Uterus (tissue), 3 donors: ENCODE measurements at regions not wholly inside any gene's neighbourhood (a gene's known extent, or its start where the extent isn't known, plus 50 kb on each side); places are given as distances from the start of the nearest gene placed in this dataset.

Experiments used
- DNase-seq, 2 donors: peaks; one replicate each; pipeline ENCODE4 v3.0.0-alpha.2; 2019 to 2020
- H3K27ac ChIP-seq, 2 donors: fragments of 200-600 bp; sonication (generic); 1 replicate in 1 of 2; 2 replicates in 1 of 2; pipeline ENCODE4 v1.5.1; 2016 to 2018
- H3K27me3 ChIP-seq, 2 donors: fragments of 200-600 bp; sonication (generic); one replicate each; pipeline ENCODE4 v1.5.1; 2018 to 2019; ENCODE audit warnings: control low read depth in 1 of 2
- H3K36me3 ChIP-seq, 2 donors: fragments of 200-600 bp; sonication (generic); one replicate each; pipeline ENCODE4 v1.5.1; 2019; ENCODE audit warnings: control low read depth in 1 of 2
- H3K4me1 ChIP-seq, 2 donors: fragments of 200-600 bp; sonication (generic); one replicate each; pipeline ENCODE4 v1.5.1; 2018 to 2019; ENCODE audit warnings: control low read depth in 1 of 2
- H3K4me3 ChIP-seq, 2 donors: fragments of 200-600 bp; sonication (generic); 1 replicate in 1 of 2; 2 replicates in 1 of 2; pipeline ENCODE4 v1.5.1; 2018 to 2019; ENCODE audit warnings: mild to moderate bottlenecking in 1 of 2
- H3K9me3 ChIP-seq, 2 donors: fragments of 200-600 bp; sonication (generic); one replicate each; pipeline ENCODE4 v1.5.1; 2019; ENCODE audit warnings: control low read depth in 1 of 2
- CTCF ChIP-seq, 4 experiments: fragments of 200-600 bp in 2 of 4; fragments of 450-650 bp in 2 of 4; sonication (generic) in 2 of 4; IDR thresholded peaks; one replicate each; pipeline ENCODE4 v1.5.1; 2016 to 2019; ENCODE audit warnings: antibody characterized with exemption in 4 of 4, mild to moderate bottlenecking in 2 of 4, moderate library complexity in 1 of 4
- POLR2A ChIP-seq, 2 donors: fragments of 450-650 bp; IDR thresholded peaks; one replicate each; pipeline ENCODE4 v1.6.1; 2016; ENCODE audit warnings: antibody characterized with exemption in 2 of 2, mild to moderate bottlenecking in 1 of 2, moderate library complexity in 1 of 2
- intact Hi-C: fragments of 100-400 bp; cut with DNase I; formaldehyde crosslinking; loops from one replicate; pipeline ENCODE4 v1.15.1; 2023; ENCODE audit warnings: low total_unique reads
- donor health status: DM: yes; HTN: yes; CAD: no.

DNA sequence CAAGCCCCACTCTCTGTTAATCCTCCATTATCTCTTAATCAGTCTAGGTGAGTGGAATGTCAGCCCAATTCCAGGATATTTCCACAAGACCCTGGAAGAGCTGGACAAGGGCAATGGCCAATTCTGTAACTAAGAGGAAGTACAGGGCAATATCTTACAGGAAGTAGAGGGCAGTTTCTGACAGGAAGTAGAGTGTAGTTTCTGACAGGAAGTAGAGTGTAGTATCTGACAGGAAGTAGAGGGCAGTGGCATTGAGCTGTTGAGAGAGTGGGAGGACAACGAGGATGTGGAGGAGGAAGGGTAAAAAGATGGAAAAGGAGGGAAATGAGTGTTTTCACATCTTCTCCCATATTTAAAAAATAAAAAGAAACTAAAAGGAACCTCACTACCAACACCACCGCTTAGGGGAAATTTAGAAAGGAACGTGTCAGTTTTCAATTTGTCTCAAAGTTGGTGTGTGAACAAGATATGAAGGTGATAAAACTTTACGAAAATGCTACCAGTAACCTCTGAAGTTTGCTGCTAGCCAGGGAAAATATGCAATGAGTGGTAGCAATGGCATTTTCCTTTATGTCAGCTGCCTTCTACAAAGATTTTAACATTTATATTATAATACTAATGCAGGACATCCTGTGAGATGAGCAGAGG is 430.9 kb upstream of the HNRNPA3 start:
- no peak for TF ChIP-seq CTCF (IDR thresholded peaks at IDR 0.05)
- TF ChIP-seq POLR2A (IDR thresholded peaks at IDR 0.05), result no peak
- no peaks in the 10 kb centered on the region for H3K9me3 ChIP-seq
- H3K4me1 ChIP-seq, result no peaks in the 10 kb centered on the region
- DNase-seq, result no peak
- no peaks in the 10 kb centered on the region for H3K36me3 ChIP-seq
- H3K27ac ChIP-seq, result no peak overlapping the region
- H3K4me3 ChIP-seq, result no peak overlapping the region
- H3K27me3 ChIP-seq, result no peaks in the 10 kb centered on the region
- intact Hi-C loops, result no loop called here

- Histone ChIP-seq H3K4me3 (no peak overlapping the region), H3K27ac (no peak overlapping the region), H3K27me3 (no peaks in the 10 kb centered on the region), H3K9me3 (no peaks in the 10 kb centered on the region), H3K4me1 (no peaks in the 10 kb centered on the region), H3K36me3 (no peaks in the 10 kb centered on the region)
- no peak for DNase-seq
- TF ChIP-seq CTCF (IDR thresholded peaks at IDR 0.05) (no peak), POLR2A (IDR thresholded peaks at IDR 0.05) (no peak)
- intact Hi-C loops, result no loop called here
Observed at GRCh38 chr2:176784633-176785200, 427.9 kb upstream of the HNRNPA3 start.

- no peak overlapping the region for H3K27ac ChIP-seq
- DNase-seq, result no peak
- H3K9me3 ChIP-seq, result no peaks in the 10 kb centered on the region
- no peaks in the 10 kb centered on the region for H3K36me3 ChIP-seq
- intact Hi-C loops, result no loop called here
- H3K4me1 ChIP-seq, result no peaks in the 10 kb centered on the region
- H3K27me3 ChIP-seq, result no peaks in the 10 kb centered on the region
- TF ChIP-seq POLR2A (IDR thresholded peaks at IDR 0.05), result no peak
- TF ChIP-seq CTCF (IDR thresholded peaks at IDR 0.05), result no peak
- no peak overlapping the region for H3K4me3 ChIP-seq
Observed at GRCh38 chr2:176789751-176790150, 422.8 kb upstream of the HNRNPA3 start.

DNA sequence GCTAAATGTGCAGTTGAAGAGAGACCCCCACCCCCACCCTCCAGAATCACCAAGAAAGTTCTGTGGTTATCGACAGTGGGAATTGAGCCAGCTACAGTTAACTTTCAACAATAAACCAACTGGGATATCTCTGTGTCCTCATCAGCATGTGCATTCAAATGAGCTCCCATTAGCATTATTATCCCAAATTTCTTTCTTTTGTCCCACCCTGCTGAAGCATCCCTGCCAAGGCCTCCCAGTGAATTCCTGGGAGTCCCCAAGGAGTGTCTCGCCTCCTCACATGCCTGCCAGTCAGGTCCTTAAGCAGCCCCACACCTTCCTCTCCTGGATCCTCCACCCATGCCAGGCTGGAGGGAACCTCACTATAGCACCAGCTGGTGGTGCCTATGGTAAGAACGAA is 422.1 kb upstream of the HNRNPA3 start:
- no peak for TF ChIP-seq CTCF (IDR thresholded peaks at IDR 0.05)
- TF ChIP-seq POLR2A (IDR thresholded peaks at IDR 0.05), result no peak
- H3K27me3 ChIP-seq, result no peaks in the 10 kb centered on the region
- no peaks in the 10 kb centered on the region for H3K4me1 ChIP-seq
- H3K4me3 ChIP-seq, result no peak overlapping the region
- no peaks in the 10 kb centered on the region for H3K9me3 ChIP-seq
- no peak overlapping the region for H3K27ac ChIP-seq
- H3K36me3 ChIP-seq, result no peaks in the 10 kb centered on the region
- intact Hi-C loops, result no loop called here
- no peak for DNase-seq

DNA sequence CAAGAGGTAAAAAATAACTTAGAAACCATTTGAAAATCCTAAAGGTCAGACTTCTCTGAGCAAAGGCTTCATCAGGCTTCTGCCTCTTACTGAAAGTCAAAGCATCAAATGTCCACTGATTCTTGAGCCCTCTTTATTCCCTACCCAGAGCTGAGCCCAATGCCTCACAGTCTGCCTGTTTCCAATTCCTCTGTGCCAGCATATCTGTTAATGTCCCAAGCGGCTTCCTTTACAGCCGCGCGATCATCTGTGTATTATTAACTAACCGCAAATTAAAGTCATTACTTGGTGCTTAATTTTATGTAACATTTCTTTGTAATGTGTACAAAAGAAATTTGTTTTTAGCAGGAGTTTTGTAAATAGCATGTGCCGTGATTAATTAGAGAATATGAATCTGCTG is 418.8 kb upstream of the HNRNPA3 start:
- no peak for DNase-seq
- Histone ChIP-seq H3K4me1 (no peaks in the 10 kb centered on the region), H3K27me3 (no peaks in the 10 kb centered on the region), H3K27ac (no peak overlapping the region), H3K36me3 (no peaks in the 10 kb centered on the region), H3K4me3 (no peak overlapping the region), H3K9me3 (no peaks in the 10 kb centered on the region)
- TF ChIP-seq POLR2A (IDR thresholded peaks at IDR 0.05) (no peak), CTCF (IDR thresholded peaks at IDR 0.05) (no peak)
- intact Hi-C loops, result no loop called here
